Breast epithelium (tissue), 4 donors: ENCODE measurements at regions not wholly inside any gene's neighbourhood (a gene's known extent, or its start where the extent isn't known, plus 50 kb on each side); places are given as distances from the start of the nearest gene placed in this dataset.

ENCODE experiments used
- DNase-seq, 2 donors: peaks; one replicate each; pipeline ENCODE4 v3.0.0-alpha.2; 2019; ENCODE audit warnings: low spot score in 2 of 2
- H3K27ac ChIP-seq, 2 donors: fragments of 200-600 bp; sonication (generic) in 1 of 2; one replicate each; pipeline ENCODE4 v1.5.1; 2016 to 2019; ENCODE audit warnings: mild to moderate bottlenecking in 1 of 2
- H3K27me3 ChIP-seq, 2 donors: fragments of 200-600 bp; sonication (generic) in 1 of 2; one replicate each; pipeline versions ENCODE4 v1.5.1 to v1.6.0; 2017 to 2019; ENCODE audit warnings: control low read depth in 1 of 2, mild to moderate bottlenecking in 1 of 2
- H3K36me3 ChIP-seq: fragments of 200-600 bp; one replicate; pipeline ENCODE4 v1.5.1; 2019
- H3K4me1 ChIP-seq, 2 donors: fragments of 200-600 bp; sonication (generic); one replicate each; pipeline ENCODE4 v1.5.1; 2016 to 2019; ENCODE audit warnings: control low read depth in 1 of 2
- H3K4me3 ChIP-seq, 3 donors: fragments of 200-600 bp; sonication (generic); 1 replicate in 2 of 3; 2 replicates in 1 of 3; pipeline ENCODE4 v1.5.1; 2016 to 2019; ENCODE audit warnings: mild to moderate bottlenecking in 3 of 3, moderate library complexity in 2 of 3
- H3K9me3 ChIP-seq, 2 donors: fragments of 200-600 bp; sonication (generic) in 1 of 2; one replicate each; pipeline ENCODE4 v1.5.1; 2016 to 2019; ENCODE audit warnings: control low read depth in 1 of 2
- POLR2A ChIP-seq: fragments of 450-650 bp; IDR thresholded peaks from one replicate; pipeline ENCODE4 v1.6.1; 2016; ENCODE audit warnings: antibody characterized with exemption, mild to moderate bottlenecking, moderate library complexity
- POLR2AphosphoS5 ChIP-seq, 3 donors: sonication (generic); formaldehyde crosslinking; IDR thresholded peaks; one replicate each; pipeline ENCODE4 v1.6.1; 2017; ENCODE audit warnings: antibody characterized with exemption in 3 of 3
- intact Hi-C: fragments of 100-400 bp; cut with DNase I; formaldehyde crosslinking; loops from one replicate; pipeline ENCODE4 v1.15.1; 2023; ENCODE audit warnings: low total_unique reads
- TF ChIP-seq, protein P1 (sequence below), 3 donors: fragments of 450-650 bp; IDR thresholded peaks; one replicate each; pipeline ENCODE4 v1.5.1; 2016 to 2017; ENCODE audit warnings: antibody characterized with exemption in 3 of 3, mild to moderate bottlenecking in 3 of 3, moderate library complexity in 3 of 3

DNA sequence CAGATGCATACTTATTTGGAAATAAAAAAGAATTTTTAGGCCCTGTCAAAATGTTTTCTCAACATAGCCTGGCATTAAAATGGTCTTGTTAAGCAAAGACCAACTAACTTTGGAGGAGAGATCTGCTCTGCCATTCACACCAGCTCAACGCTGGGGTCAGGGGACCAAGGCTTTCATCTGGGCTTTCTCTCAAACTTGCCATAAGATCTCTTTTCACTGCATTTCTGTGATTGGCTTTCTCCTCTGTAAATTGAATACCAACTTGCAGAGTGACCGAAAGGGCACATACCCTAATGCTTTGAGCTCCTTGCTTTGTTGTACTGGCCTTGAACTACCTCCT is 71.2 kb downstream of the MYCN start:
- TF ChIP-seq, protein P1, sequence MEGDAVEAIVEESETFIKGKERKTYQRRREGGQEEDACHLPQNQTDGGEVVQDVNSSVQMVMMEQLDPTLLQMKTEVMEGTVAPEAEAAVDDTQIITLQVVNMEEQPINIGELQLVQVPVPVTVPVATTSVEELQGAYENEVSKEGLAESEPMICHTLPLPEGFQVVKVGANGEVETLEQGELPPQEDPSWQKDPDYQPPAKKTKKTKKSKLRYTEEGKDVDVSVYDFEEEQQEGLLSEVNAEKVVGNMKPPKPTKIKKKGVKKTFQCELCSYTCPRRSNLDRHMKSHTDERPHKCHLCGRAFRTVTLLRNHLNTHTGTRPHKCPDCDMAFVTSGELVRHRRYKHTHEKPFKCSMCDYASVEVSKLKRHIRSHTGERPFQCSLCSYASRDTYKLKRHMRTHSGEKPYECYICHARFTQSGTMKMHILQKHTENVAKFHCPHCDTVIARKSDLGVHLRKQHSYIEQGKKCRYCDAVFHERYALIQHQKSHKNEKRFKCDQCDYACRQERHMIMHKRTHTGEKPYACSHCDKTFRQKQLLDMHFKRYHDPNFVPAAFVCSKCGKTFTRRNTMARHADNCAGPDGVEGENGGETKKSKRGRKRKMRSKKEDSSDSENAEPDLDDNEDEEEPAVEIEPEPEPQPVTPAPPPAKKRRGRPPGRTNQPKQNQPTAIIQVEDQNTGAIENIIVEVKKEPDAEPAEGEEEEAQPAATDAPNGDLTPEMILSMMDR (IDR thresholded peaks at IDR 0.05) = no peak
- TF ChIP-seq POLR2A (no peak), POLR2AphosphoS5 (IDR thresholded peaks at IDR 0.05) (no peak)
- Histone ChIP-seq H3K36me3 (no peaks in the 10 kb centered on the region), H3K4me1 (peaks cover 0 to 4% of the 10 kb centered on the region in 2 donors), H3K9me3 (no peaks in the 10 kb centered on the region), H3K27me3 (peaks cover 0 to 16% of the 10 kb centered on the region in 2 donors), H3K27ac (no peak overlapping the region), H3K4me3 (no peak overlapping the region)
- intact Hi-C loops = no loop called here
- no peak for DNase-seq

DNA sequence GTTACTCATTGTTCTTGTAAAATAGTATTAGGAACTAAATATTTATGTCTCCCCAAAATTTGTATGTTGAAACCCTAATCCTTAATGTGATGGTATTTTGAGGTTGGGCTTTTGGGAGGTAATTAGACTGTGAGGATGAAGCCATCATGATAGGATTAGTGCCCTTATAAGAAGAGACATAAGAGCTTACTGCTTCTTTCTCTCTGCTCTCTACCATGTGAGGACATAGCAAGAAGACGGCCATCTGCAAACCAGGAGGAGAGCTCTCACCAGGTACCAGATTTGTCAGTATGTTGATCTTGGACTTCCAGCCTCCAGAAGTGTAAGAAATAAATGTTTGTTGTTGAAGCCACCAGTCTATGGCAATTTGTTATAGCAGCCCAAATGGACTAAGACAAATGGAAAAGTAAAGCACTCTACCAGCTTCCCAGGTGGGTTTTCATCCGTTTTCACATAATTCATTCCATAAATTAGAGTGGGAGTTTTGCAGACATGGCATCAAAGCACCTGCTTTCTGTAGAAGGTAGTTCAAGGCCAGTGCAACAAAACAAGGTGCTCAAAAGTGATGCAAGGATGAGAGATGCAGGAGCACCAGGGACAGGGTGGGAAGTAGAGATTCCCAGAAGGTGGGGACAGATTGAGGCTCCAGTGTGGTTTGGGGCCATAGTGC is 70.7 kb downstream of the MYCN start:
- intact Hi-C loops = loop anchor here (1.0 kb wide), 1 partner anchor 19 kb away; no protein-coding TSS in a partner anchor
- H3K36me3 ChIP-seq = no peaks in the 10 kb centered on the region
- TF ChIP-seq, protein P1 (IDR thresholded peaks at IDR 0.05) = no peak
- TF ChIP-seq POLR2AphosphoS5 (IDR thresholded peaks at IDR 0.05) (no peak), POLR2A (no peak)
- H3K27me3 ChIP-seq = peaks cover 0 to 16% of the 10 kb centered on the region in 2 donors
- peaks cover 0 to 4% of the 10 kb centered on the region in 2 donors for H3K4me1 ChIP-seq
- H3K4me3 ChIP-seq = no peak overlapping the region
- H3K27ac ChIP-seq = no peak overlapping the region
- DNase-seq = no peak
- H3K9me3 ChIP-seq = no peaks in the 10 kb centered on the region

DNA sequence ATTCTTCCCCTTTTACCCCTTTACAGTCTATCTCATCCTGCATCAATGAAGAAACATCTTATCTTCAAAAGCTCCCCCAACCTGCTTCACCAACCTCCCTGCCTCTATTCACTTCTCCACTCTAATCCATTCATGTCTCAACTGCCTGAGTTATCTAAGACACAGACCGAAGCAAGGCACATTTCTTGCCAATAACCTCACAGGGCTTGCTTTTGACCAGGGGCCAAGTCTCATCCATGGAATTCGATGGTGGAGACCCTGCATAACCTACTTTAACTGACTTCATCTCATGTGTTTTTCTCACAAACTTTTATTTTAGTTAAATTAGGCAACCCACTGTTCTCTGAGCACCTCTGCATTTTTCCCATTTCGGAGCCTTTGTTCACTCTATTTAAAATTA is 69.7 kb downstream of the MYCN start:
- intact Hi-C loops = loop anchor here (1.0 kb wide), 1 partner anchor 18 kb away; no protein-coding TSS in a partner anchor
- DNase-seq = no peak
- Histone ChIP-seq H3K27ac (no peak overlapping the region), H3K4me3 (no peak overlapping the region), H3K36me3 (no peaks in the 10 kb centered on the region), H3K27me3 (peaks cover 0 to 16% of the 10 kb centered on the region in 2 donors), H3K9me3 (no peaks in the 10 kb centered on the region), H3K4me1 (peaks cover 0 to 4% of the 10 kb centered on the region in 2 donors)
- no peak for TF ChIP-seq POLR2A
- TF ChIP-seq POLR2AphosphoS5 (IDR thresholded peaks at IDR 0.05) = no peak
- TF ChIP-seq, protein P1 (IDR thresholded peaks at IDR 0.05) = no peak

- no peaks in the 10 kb centered on the region for H3K36me3 ChIP-seq
- no peaks in the 10 kb centered on the region for H3K9me3 ChIP-seq
- intact Hi-C loops = no loop called here
These were observed 69.2 kb downstream of the MYCN start for GRCh38 chr2:16009560-16009959.

GRCh38 chr2:16008856-16009255 is 68.5 kb downstream of the MYCN start:
- H3K27me3 ChIP-seq = peaks cover 0 to 8% of the 10 kb centered on the region in 2 donors
- no peak overlapping the region for H3K4me3 ChIP-seq
- TF ChIP-seq POLR2AphosphoS5 (IDR thresholded peaks at IDR 0.05) (no peak), POLR2A (no peak)
- TF ChIP-seq, protein P1 (IDR thresholded peaks at IDR 0.05) = no peak
- H3K9me3 ChIP-seq = no peaks in the 10 kb centered on the region
- intact Hi-C loops = no loop called here
- H3K27ac ChIP-seq = no peak overlapping the region
- peaks cover 0 to 4% of the 10 kb centered on the region in 2 donors for H3K4me1 ChIP-seq
- no peaks in the 10 kb centered on the region for H3K36me3 ChIP-seq
- DNase-seq = no peak

More at GRCh38 chr2:16009560-16009959, 69.2 kb downstream of the MYCN start:
- Histone ChIP-seq H3K27me3 (peaks cover 0 to 13% of the 10 kb centered on the region in 2 donors), H3K4me3 (no peak overlapping the region), H3K4me1 (peaks cover 0 to 4% of the 10 kb centered on the region in 2 donors), H3K27ac (no peak overlapping the region)
- TF ChIP-seq POLR2AphosphoS5 (IDR thresholded peaks at IDR 0.05) = no peak
- no peak for TF ChIP-seq POLR2A
- no peak for DNase-seq
